GM12865 (cell line): ENCODE measurements at regions not wholly inside any gene's neighbourhood (a gene's known extent, or its start where the extent isn't known, plus 50 kb on each side); places are given as distances from the start of the nearest gene placed in this dataset.
"Not testable (repeated sequence)": the region's sequence is repeated elsewhere in the genome, so short reads cannot be mapped to it uniquely, and the experiment has no call there.

Experiments used
- DNase-seq: peaks from one replicate; pipeline ENCODE4 v3.0.0; 2010; ENCODE audit warnings: low read depth
- H3K4me3 ChIP-seq: 2 replicates; pipeline ENCODE4 v1.5.1; 2011; ENCODE audit warnings: mild to moderate bottlenecking, low read depth, low read length, control low read depth
- TF ChIP-seq, protein P1 (sequence below): IDR thresholded peaks from 2 replicates; pipeline ENCODE4 v1.5.1; 2011; ENCODE audit warnings: low read length, control low read depth, low read depth, inconsistent platforms; ENCODE audit not compliant: insufficient read depth; ENCODE audit errors: missing control alignments

DNA sequence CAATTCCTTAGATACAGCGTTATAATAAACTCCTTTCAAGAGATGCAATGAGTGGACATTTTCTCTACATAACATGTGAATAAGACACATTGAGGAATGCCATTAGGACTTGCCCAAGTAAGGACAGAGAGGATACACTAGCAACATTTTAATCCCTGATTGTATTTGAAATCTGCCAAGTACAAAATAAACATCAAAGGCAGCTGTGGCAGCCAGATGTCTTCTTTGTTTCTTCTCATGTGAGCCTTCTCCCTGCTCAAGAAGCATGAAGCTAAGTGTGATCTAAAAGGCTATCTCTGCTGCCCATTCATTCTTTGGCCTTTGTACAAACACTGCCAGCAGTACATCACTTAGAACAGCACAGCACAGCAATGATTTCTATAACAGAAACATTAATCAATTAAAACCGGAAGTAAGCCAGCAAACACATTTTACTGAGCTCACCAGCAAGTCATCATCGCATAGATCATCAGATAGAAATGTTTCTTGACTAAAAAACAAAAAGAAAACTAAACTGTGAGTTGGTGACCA, 364.0 kb downstream of the CNTN6 start:
- DNase-seq = no peak
- TF ChIP-seq, protein P1, sequence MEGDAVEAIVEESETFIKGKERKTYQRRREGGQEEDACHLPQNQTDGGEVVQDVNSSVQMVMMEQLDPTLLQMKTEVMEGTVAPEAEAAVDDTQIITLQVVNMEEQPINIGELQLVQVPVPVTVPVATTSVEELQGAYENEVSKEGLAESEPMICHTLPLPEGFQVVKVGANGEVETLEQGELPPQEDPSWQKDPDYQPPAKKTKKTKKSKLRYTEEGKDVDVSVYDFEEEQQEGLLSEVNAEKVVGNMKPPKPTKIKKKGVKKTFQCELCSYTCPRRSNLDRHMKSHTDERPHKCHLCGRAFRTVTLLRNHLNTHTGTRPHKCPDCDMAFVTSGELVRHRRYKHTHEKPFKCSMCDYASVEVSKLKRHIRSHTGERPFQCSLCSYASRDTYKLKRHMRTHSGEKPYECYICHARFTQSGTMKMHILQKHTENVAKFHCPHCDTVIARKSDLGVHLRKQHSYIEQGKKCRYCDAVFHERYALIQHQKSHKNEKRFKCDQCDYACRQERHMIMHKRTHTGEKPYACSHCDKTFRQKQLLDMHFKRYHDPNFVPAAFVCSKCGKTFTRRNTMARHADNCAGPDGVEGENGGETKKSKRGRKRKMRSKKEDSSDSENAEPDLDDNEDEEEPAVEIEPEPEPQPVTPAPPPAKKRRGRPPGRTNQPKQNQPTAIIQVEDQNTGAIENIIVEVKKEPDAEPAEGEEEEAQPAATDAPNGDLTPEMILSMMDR = no peak

DNA sequence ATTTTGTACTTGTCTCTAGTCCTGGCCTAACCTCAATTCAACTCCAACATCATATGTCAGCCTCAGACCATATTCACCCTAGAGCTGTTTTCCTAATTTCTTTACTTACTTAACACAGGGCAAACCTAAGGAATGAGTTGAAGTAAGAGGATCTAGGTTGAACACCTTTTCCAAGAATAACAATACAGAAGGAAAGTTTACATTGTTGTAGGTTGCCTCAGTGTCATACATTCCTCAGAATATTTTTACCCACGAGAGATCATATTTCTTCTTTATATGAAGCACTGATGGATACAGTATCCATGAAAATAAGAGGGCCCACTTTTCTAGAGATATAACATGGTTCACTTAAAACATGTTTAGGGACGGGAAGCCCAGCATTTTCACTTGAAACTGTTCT, 369.5 kb downstream of the CNTN6 start:
- no peak for DNase-seq
- TF ChIP-seq, protein P1 = no peak

More for the DNA sequence above, 364.0 kb downstream of the CNTN6 start:
- H3K4me3 ChIP-seq = no peak overlapping the region

DNA sequence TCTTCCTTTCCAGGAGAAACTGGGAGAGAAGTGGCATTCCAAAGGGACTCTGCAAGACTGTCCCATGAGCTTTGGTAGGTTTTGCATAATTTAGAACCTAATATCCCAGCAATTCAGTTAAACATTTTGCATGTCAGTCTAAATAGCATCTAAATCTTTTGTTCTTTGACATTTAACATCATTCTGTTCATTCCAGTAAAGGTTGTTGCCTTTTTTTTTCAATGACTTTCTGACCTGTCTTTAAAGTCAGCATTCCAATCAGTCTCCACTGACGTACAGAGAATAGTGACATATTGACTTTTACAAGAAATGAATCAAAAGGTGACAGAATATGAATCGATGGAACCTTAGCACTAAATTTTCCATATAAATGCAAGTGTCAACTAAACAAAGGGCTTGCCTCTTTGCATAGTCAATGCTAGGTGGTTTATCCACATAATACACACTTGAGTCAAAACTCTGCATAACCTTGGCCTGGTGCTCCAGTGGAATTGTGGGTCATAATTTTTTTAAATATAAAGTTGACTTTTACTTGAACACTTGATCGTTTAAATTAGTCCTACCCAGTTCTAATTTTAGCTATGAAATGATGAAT, 370.1 kb downstream of the CNTN6 start:
- H3K4me3 ChIP-seq = no peak overlapping the region
- DNase-seq = no peak
- TF ChIP-seq, protein P1 = no peak

More for the DNA sequence above, 369.5 kb downstream of the CNTN6 start:
- H3K4me3 ChIP-seq = no peak overlapping the region

DNA sequence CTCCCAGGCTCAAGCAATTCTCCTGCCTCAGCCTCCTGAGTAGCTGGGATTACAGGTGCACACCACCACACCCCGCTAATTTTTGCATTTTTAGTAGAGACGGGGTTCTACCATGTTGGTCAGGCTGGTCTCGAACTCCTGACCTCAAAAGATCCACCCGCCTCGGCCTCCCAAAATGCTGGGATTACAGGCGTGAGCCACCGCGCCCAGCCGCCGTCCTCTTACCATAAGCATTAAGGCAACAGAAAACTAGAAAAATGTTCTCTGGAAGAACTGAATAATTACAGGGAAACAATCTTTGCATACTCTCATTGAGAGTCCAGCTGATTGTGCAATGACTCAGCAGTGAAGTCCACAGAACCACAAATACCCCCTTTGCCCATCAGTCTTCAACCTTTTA, 372.3 kb downstream of the CNTN6 start:
- not testable (repeated sequence) for H3K4me3 ChIP-seq, DNase-seq

DNA sequence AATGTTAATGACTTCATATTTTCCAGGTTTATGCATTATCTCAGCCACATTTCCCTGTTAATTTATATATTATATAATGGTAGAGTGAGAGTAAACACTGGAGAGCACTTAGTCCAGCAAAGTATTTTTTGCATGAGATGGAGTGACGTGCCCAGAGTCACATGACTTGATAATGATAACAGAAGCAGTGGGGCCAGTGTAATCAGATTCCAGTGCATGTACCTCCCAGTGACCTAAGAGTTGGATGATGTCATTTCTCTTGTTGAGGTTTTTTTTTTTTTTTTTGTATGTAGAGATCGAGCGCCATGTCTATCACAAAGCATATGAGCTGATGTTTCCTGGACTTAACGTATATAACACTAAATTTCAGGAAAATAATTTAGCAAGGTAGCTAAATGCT, 375.3 kb downstream of the CNTN6 start:
- no peak for DNase-seq
- H3K4me3 ChIP-seq = no peak overlapping the region
- TF ChIP-seq, protein P1 = no peak

DNA sequence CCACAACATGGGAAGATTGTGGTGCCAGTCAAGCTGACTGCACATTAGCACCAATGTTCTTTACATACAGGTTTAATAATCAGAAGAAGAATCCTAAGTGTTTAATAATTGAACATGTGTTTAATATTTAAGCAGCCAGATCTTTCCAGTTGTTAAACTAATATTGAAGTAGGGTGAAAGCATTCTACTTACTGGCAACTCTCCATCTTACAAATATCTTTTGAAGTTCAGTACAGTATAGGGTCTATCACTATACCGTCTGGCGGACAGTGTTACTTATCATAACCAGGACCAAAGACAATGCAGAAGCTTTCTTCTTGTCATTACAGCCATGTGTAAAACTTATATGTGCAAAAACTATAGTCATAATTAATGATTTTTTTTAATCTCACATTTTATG, 376.4 kb downstream of the CNTN6 start:
- TF ChIP-seq, protein P1 = no peak
- DNase-seq = no peak
- H3K4me3 ChIP-seq = no peak overlapping the region

DNA sequence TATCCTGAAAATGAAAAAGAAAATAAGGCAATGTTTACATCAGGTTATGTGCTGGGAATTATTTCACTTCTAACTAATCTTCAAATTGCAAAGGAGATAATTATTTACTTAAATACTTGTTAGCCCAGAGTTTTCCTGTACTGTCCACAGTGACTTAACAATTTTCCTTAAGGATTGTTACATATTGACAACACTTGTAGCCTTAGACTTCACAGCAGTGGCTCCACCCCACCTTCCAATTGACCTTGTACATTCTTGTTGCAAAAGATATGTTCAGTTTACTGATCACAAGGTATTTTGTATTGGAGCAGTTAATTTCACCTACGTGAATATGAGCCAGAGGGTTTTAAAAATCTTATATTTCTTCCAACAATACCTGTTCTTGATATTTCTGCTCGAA, 376.9 kb downstream of the CNTN6 start:
- DNase-seq = no peak
- TF ChIP-seq, protein P1 = no peak
- H3K4me3 ChIP-seq = no peak overlapping the region

DNA sequence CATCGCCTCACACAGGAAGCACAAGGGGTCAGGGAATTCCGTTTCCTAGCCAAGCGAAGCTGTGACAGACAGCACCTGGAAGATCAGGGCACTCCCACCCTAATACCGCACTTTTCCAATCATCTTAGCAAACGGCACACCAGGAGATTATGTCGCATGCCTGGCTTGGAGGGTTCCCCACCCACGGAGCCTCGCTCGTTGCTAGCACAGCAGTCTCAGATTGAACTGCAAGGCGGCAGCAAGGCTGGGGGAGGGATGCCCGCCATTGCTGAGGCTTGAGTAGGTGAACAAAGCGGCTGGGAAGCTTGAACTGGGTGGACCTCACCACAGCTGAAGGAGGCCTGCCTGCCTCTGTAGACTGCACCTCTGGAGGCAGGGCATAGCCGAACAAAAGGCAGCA, 384.8 kb downstream of the CNTN6 start:
- no peak for DNase-seq
- TF ChIP-seq, protein P1 = no peak
- no peak overlapping the region for H3K4me3 ChIP-seq
